Limb (tissue), 2 donors: ENCODE measurements at regions not wholly inside any gene's neighbourhood (a gene's known extent, or its start where the extent isn't known, plus 50 kb on each side); places are given as distances from the start of the nearest gene placed in this dataset.
"Not testable (repeated sequence)": the region's sequence is repeated elsewhere in the genome, so short reads cannot be mapped to it uniquely, and the experiment has no call there.

Source experiments
- DNase-seq, 2 donors: peaks; one replicate each; pipeline ENCODE4 v3.0.0-alpha.2; 2016; ENCODE audit errors: extremely low spot score in 2 of 2

- DNase-seq: not testable (repeated sequence)
Observed at GRCh38 chr5:99730653-99731052, 801.8 kb upstream of the CHD1 start.

- DNase-seq: no peak
Observed at GRCh38 chr5:99724732-99725290, 796.0 kb upstream of the CHD1 start.

GRCh38 chr5:99721506-99721905, 792.7 kb upstream of the CHD1 start:
- no peak for DNase-seq

GRCh38 chr5:99715921-99716320, 787.1 kb upstream of the CHD1 start:
- no peak for DNase-seq

GRCh38 chr5:99706160-99706559, 777.4 kb upstream of the CHD1 start:
- no peak for DNase-seq

- no peak for DNase-seq
Observed at GRCh38 chr5:99702565-99702964, 773.8 kb upstream of the CHD1 start.

GRCh38 chr5:99694884-99695283, 766.1 kb upstream of the CHD1 start:
- DNase-seq: no peak

- DNase-seq: no peak
Observed at GRCh38 chr5:99686538-99686937, 757.7 kb upstream of the CHD1 start.

- DNase-seq: no peak
Observed at GRCh38 chr5:99675974-99676373, 747.2 kb upstream of the CHD1 start.

GRCh38 chr5:99674101-99674500, 745.3 kb upstream of the CHD1 start:
- no peak for DNase-seq

- no peak for DNase-seq
Observed at GRCh38 chr5:99664972-99665371, 736.2 kb upstream of the CHD1 start.

- DNase-seq: no peak
Observed at GRCh38 chr5:99651298-99651697, 722.5 kb upstream of the CHD1 start.

- DNase-seq: no peak
Observed at GRCh38 chr5:99646011-99646647, 717.3 kb upstream of the CHD1 start.

GRCh38 chr5:99644822-99645221, 716.0 kb upstream of the CHD1 start:
- DNase-seq: no peak

- DNase-seq: no peak
Observed at GRCh38 chr5:99640646-99641045, 711.8 kb upstream of the CHD1 start.

GRCh38 chr5:99639905-99640304, 711.1 kb upstream of the CHD1 start:
- no peak for DNase-seq

GRCh38 chr5:99636663-99637062, 707.9 kb upstream of the CHD1 start:
- no peak for DNase-seq

- no peak for DNase-seq
Observed at GRCh38 chr5:99621772-99622681, 693.2 kb upstream of the CHD1 start.

GRCh38 chr5:99617335-99617734, 688.5 kb upstream of the CHD1 start:
- DNase-seq: no peak

GRCh38 chr5:99614888-99615287, 686.1 kb upstream of the CHD1 start:
- DNase-seq: no peak

GRCh38 chr5:99607124-99607523, 678.3 kb upstream of the CHD1 start:
- no peak for DNase-seq

GRCh38 chr5:99605904-99606303, 677.1 kb upstream of the CHD1 start:
- no peak for DNase-seq

- no peak for DNase-seq
Observed at GRCh38 chr5:99600952-99601351, 672.1 kb upstream of the CHD1 start.
